ENCODE measurements at regions not wholly inside any gene's neighbourhood (a gene's known extent, or its start where the extent isn't known, plus 50 kb on each side); places are given as distances from the start of the nearest gene placed in this dataset.

DNA sequence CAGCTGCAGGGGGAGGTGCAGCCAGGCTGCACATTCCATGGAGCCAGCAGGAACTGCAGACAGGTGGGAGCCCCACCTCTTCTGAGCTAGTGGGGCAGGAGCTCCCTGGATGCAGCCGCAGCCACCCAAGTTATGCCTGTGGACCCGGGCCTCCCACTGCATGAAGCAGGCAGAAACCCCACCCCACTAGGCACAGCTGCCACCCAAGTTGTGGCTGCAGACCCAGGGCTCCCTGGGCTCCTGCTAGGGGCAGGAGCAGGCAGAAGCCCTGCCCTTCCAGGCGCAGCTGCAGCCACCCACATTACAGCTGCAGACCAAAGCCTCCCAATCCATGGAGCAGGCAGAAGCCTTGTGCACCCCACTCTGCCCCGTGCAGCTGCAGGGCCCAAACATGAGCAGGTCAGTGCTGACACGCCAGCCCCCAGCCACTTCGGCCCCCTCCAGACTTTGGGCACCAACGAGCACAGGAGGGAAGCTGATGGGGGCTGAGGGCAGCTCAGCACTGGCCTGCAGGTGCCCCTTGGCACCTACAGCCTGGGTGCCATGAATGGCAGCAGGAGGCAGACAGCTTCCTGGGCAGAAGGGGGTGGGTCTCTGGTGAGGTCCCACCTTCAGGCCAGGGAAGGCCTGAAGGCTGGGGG lies 106.9 kb downstream of the C9orf50 start:
- TF ChIP-seq EZH2phosphoT487 (IDR thresholded peaks at IDR 0.05; ENCODE audit: insufficient read depth, low read depth): no peak
- no peak for TF ChIP-seq EZH2 (IDR thresholded peaks at IDR 0.05; ENCODE audit: insufficient read depth, poor library complexity, severe bottlenecking)

Data from GM23248 (cell line).